CD8-positive, alpha-beta memory T cell (primary cell): ENCODE measurements at regions not wholly inside any gene's neighbourhood (a gene's known extent, or its start where the extent isn't known, plus 50 kb on each side); places are given as distances from the start of the nearest gene placed in this dataset.

Experiments used
- CTCF ChIA-PET: fragments of 350-600 bp; sonication (Branson Sonifier 250); formaldehyde crosslinking; loops from one replicate; lab custom pipeline; 2021; ENCODE audit warnings: antibody characterized with exemption; lab: Charles Lee
- POLR2A ChIA-PET: fragments of 350-600 bp; sonication (Branson Sonifier 250); formaldehyde crosslinking; loops from one replicate; lab custom pipeline; 2021; ENCODE audit warnings: antibody characterized with exemption; lab: Charles Lee
- DNase-seq, 5 donors: peaks; one replicate each; pipeline versions ENCODE4 v3.0.0 to v3.0.0-alpha.2; 2020 to 2022; ENCODE audit warnings: mixed read lengths in 1 of 5
- H3K27ac ChIP-seq: one replicate; pipeline ENCODE4 v1.7.0; 2013; ENCODE audit warnings: low read depth, mild to moderate bottlenecking, low read length, moderate library complexity
- H3K27me3 ChIP-seq: 2 replicates; pipeline ENCODE4 v1.7.0; 2013; ENCODE audit warnings: low read length, mild to moderate bottlenecking; ENCODE audit not compliant: insufficient read depth, poor library complexity, severe bottlenecking
- H3K36me3 ChIP-seq: 2 replicates; pipeline ENCODE4 v1.7.0; 2013; ENCODE audit warnings: mild to moderate bottlenecking, low read length, moderate library complexity; ENCODE audit not compliant: insufficient read depth
- H3K4me1 ChIP-seq: 2 replicates; pipeline ENCODE4 v1.7.0; 2013; ENCODE audit warnings: mild to moderate bottlenecking, low read length, moderate library complexity; ENCODE audit not compliant: insufficient read depth
- H3K4me3 ChIP-seq: 2 replicates; pipeline ENCODE4 v1.7.0; 2013; ENCODE audit warnings: mild to moderate bottlenecking, low read length
- H3K9me3 ChIP-seq: 2 replicates; pipeline ENCODE4 v1.7.0; 2013; ENCODE audit warnings: mild to moderate bottlenecking, low read length
- H3K27ac Mint-ChIP-seq, 8 donors: one replicate each; pipeline ENCODE4 v1.8.0; 2020 to 2021; ENCODE audit warnings: mixed read lengths in 8 of 8, mild to moderate bottlenecking in 6 of 8, inconsistent platforms in 3 of 8, moderate library complexity in 3 of 8
- H3K27me3 Mint-ChIP-seq, 2 donors: one replicate each; pipeline ENCODE4 v1.8.0; 2020 to 2021; ENCODE audit warnings: mixed read lengths in 2 of 2, mild to moderate bottlenecking in 1 of 2, moderate library complexity in 1 of 2
- H3K36me3 Mint-ChIP-seq, 3 donors: one replicate each; pipeline ENCODE4 v1.8.0; 2020 to 2021; ENCODE audit warnings: mixed read lengths in 3 of 3, inconsistent platforms in 1 of 3, mild to moderate bottlenecking in 1 of 3
- H3K4me1 Mint-ChIP-seq, 3 donors: one replicate each; pipeline ENCODE4 v1.8.0; 2020 to 2021; ENCODE audit warnings: mixed read lengths in 3 of 3, inconsistent platforms in 1 of 3, mild to moderate bottlenecking in 1 of 3
- H3K4me3 Mint-ChIP-seq, 7 donors: one replicate each; pipeline ENCODE4 v1.8.0; 2020 to 2021; ENCODE audit warnings: mixed read lengths in 7 of 7, mild to moderate bottlenecking in 6 of 7, moderate library complexity in 4 of 7, inconsistent platforms in 2 of 7
- H3K9me3 Mint-ChIP-seq, 5 donors: one replicate each; pipeline ENCODE4 v1.8.0; 2020 to 2022; ENCODE audit warnings: mixed read lengths in 5 of 5, mild to moderate bottlenecking in 3 of 5, moderate library complexity in 2 of 5, inconsistent platforms in 1 of 5

- DNase-seq = no peak
- no peak overlapping the region for H3K27ac ChIP-seq
- peaks cover 0 to 2% (median 0%) of the 10 kb centered on the region in 3 donors for H3K36me3 Mint-ChIP-seq
- peaks cover 0 to 2% of the 10 kb centered on the region in 2 donors for H3K27me3 Mint-ChIP-seq
- no peak overlapping the region for H3K4me3 ChIP-seq
- H3K4me1 ChIP-seq = peaks cover 12% of the 10 kb centered on the region
- H3K9me3 Mint-ChIP-seq = peaks cover 0 to 2% (median 0%) of the 10 kb centered on the region in 5 donors
- no peak overlapping the region for H3K27ac Mint-ChIP-seq
- H3K36me3 ChIP-seq = no peaks in the 10 kb centered on the region
- CTCF ChIA-PET = no interaction called here
- H3K9me3 ChIP-seq = no peaks in the 10 kb centered on the region
- H3K4me3 Mint-ChIP-seq = no peak overlapping the region
- POLR2A ChIA-PET = no interaction called here
- H3K27me3 ChIP-seq = no peaks in the 10 kb centered on the region
- H3K4me1 Mint-ChIP-seq = peaks cover 12 to 21% (median 18%) of the 10 kb centered on the region in 3 donors
These were observed 368.5 kb upstream of the MGMT start for GRCh38 chr10:129098517-129098916.

DNA sequence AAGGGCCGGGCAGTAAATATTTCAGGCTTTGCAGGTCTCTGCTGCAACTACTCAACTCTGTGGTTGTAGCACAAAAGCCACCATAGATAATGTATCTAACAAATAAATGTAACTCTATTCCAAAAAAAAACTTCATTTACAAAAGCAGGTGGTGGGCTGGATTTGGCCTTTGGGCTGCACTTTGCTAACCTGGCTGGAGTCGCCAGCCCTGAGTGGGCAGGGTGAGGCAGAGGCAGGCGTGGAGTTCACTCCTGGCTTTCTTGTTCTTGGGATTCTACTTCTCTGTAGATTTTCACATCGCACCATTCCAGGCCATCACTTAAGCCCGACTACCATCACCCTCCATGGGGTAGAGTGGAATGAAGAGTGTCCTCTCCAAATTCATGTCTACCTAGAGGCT is 367.6 kb upstream of the MGMT start:
- peaks cover 0 to 2% (median 0%) of the 10 kb centered on the region in 5 donors for H3K9me3 Mint-ChIP-seq
- Histone ChIP-seq H3K36me3 (no peaks in the 10 kb centered on the region), H3K4me1 (peaks cover 19% of the 10 kb centered on the region), H3K9me3 (no peaks in the 10 kb centered on the region), H3K27me3 (no peaks in the 10 kb centered on the region), H3K27ac (no peak overlapping the region), H3K4me3 (no peak overlapping the region)
- peaks cover 0 to 2% (median 0%) of the 10 kb centered on the region in 3 donors for H3K36me3 Mint-ChIP-seq
- no peak overlapping the region for H3K27ac Mint-ChIP-seq
- ChIA-PET POLR2A (no interaction called here), CTCF (no interaction called here)
- no peak overlapping the region for H3K4me3 Mint-ChIP-seq
- H3K4me1 Mint-ChIP-seq = peaks cover 12 to 26% (median 18%) of the 10 kb centered on the region in 3 donors
- peaks cover 0 to 2% of the 10 kb centered on the region in 2 donors for H3K27me3 Mint-ChIP-seq
- DNase-seq = no peak

DNA sequence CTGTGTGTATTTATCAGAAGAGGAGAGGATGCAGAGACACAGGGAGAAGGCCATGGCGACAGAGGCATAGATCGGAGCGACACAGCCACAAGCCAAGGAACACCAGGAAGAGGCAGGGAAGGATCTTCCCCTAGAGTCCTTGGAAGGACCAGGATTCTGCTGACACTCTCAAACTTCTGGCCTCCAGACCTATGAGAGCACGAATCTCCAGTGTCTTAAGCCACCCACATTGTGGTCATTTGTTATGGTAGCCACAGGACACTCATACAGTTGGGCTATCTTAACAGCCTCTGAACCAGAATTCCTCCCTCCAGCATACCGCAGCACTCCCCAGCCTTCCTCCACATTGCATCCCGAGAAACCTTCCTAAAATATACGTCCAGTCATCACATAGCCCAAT is 367.0 kb upstream of the MGMT start:
- ChIA-PET POLR2A (no interaction called here), CTCF (no interaction called here)
- no peak overlapping the region for H3K4me3 ChIP-seq
- no peaks in the 10 kb centered on the region for H3K27me3 ChIP-seq
- no peak overlapping the region for H3K27ac ChIP-seq
- H3K9me3 Mint-ChIP-seq = peaks cover 0 to 2% (median 0%) of the 10 kb centered on the region in 5 donors
- peaks cover 0 to 2% (median 0%) of the 10 kb centered on the region in 3 donors for H3K36me3 Mint-ChIP-seq
- H3K27me3 Mint-ChIP-seq = peaks cover 0 to 3% of the 10 kb centered on the region in 2 donors
- H3K4me3 Mint-ChIP-seq = no peak overlapping the region
- no peak for DNase-seq
- H3K9me3 ChIP-seq = no peaks in the 10 kb centered on the region
- peaks cover 12 to 29% (median 19%) of the 10 kb centered on the region in 3 donors for H3K4me1 Mint-ChIP-seq
- no peak overlapping the region for H3K27ac Mint-ChIP-seq
- H3K36me3 ChIP-seq = no peaks in the 10 kb centered on the region
- peaks cover 20% of the 10 kb centered on the region for H3K4me1 ChIP-seq

GRCh38 chr10:129101232-129101980 is 365.6 kb upstream of the MGMT start:
- DNase-seq = peak in 1 of 5 donors; percentile 41
- H3K4me3 ChIP-seq = no peak overlapping the region
- H3K36me3 ChIP-seq = no peaks in the 10 kb centered on the region
- H3K27ac Mint-ChIP-seq = peak overlapping the region in 4 of 8 donors; percentile 23 to 88 (median 61)
- no peaks in the 10 kb centered on the region for H3K9me3 ChIP-seq
- H3K4me3 Mint-ChIP-seq = peak overlapping the region in 3 of 7 donors; percentile 1 to 39 (median 12)
- ChIA-PET CTCF (no interaction called here), POLR2A (no interaction called here)
- H3K36me3 Mint-ChIP-seq = peaks cover 0 to 2% (median 0%) of the 10 kb centered on the region in 3 donors
- peaks cover 26% of the 10 kb centered on the region for H3K4me1 ChIP-seq
- peaks cover 0 to 3% of the 10 kb centered on the region in 2 donors for H3K27me3 Mint-ChIP-seq
- H3K27ac ChIP-seq = no peak overlapping the region
- H3K9me3 Mint-ChIP-seq = peaks cover 0 to 2% (median 0%) of the 10 kb centered on the region in 5 donors
- H3K4me1 Mint-ChIP-seq = peaks cover 14 to 33% (median 24%) of the 10 kb centered on the region in 3 donors
- no peaks in the 10 kb centered on the region for H3K27me3 ChIP-seq

GRCh38 chr10:129102906-129103693 is 363.9 kb upstream of the MGMT start:
- Histone ChIP-seq H3K9me3 (no peaks in the 10 kb centered on the region), H3K27ac (no peak overlapping the region), H3K4me1 (peaks cover 26% of the 10 kb centered on the region), H3K36me3 (no peaks in the 10 kb centered on the region), H3K27me3 (no peaks in the 10 kb centered on the region), H3K4me3 (no peak overlapping the region)
- H3K27ac Mint-ChIP-seq = peak overlapping the region in 3 of 8 donors; percentile 17 to 74 (median 50)
- H3K4me1 Mint-ChIP-seq = peaks cover 14 to 33% (median 24%) of the 10 kb centered on the region in 3 donors
- peaks cover 0 to 2% (median 0%) of the 10 kb centered on the region in 3 donors for H3K36me3 Mint-ChIP-seq
- CTCF ChIA-PET = no interaction called here
- peaks cover 0 to 2% (median 0%) of the 10 kb centered on the region in 5 donors for H3K9me3 Mint-ChIP-seq
- no peak overlapping the region for H3K4me3 Mint-ChIP-seq
- DNase-seq = no peak
- peaks cover 3 to 4% of the 10 kb centered on the region in 2 donors for H3K27me3 Mint-ChIP-seq
- POLR2A ChIA-PET = no interaction called here

GRCh38 chr10:129104266-129105045 is 362.6 kb upstream of the MGMT start:
- Histone ChIP-seq H3K9me3 (no peaks in the 10 kb centered on the region), H3K27me3 (no peaks in the 10 kb centered on the region), H3K4me1 (peaks cover 26% of the 10 kb centered on the region), H3K36me3 (no peaks in the 10 kb centered on the region), H3K4me3 (no peak overlapping the region), H3K27ac (no peak overlapping the region)
- H3K4me3 Mint-ChIP-seq = no peak overlapping the region
- H3K27me3 Mint-ChIP-seq = peaks cover 3 to 4% of the 10 kb centered on the region in 2 donors
- peak overlapping the region in 1 of 8 donors; percentile 10 for H3K27ac Mint-ChIP-seq
- H3K9me3 Mint-ChIP-seq = no peaks in the 10 kb centered on the region
- ChIA-PET POLR2A (no interaction called here), CTCF (no interaction called here)
- peaks cover 14 to 33% (median 24%) of the 10 kb centered on the region in 3 donors for H3K4me1 Mint-ChIP-seq
- no peak for DNase-seq
- H3K36me3 Mint-ChIP-seq = peaks cover 0 to 2% (median 0%) of the 10 kb centered on the region in 3 donors

DNA sequence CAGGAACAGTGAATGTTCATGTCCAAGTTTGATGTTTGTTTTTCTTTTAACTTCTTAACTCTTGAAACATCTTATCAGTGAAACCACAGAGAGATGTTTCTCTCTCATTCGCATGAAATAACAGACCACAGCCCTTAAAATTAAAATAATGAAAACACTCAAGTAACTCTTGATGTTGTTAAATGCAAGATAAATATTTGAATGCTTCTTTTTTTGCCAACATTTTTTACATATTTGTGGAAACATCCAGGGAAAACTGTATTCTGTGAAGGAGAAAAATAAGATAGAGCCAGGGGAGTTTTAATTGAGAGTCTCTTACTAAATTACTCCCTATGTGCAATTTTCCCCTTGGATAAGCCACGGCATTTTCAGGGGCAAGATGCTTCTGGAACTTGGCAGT is 361.8 kb upstream of the MGMT start:
- peaks cover 0 to 2% (median 0%) of the 10 kb centered on the region in 3 donors for H3K36me3 Mint-ChIP-seq
- Histone ChIP-seq H3K4me3 (no peak overlapping the region), H3K27ac (no peak overlapping the region), H3K9me3 (no peaks in the 10 kb centered on the region), H3K27me3 (no peaks in the 10 kb centered on the region), H3K4me1 (peaks cover 26% of the 10 kb centered on the region), H3K36me3 (no peaks in the 10 kb centered on the region)
- CTCF ChIA-PET = no interaction called here
- peak overlapping the region in 1 of 8 donors; percentile 54 for H3K27ac Mint-ChIP-seq
- H3K9me3 Mint-ChIP-seq = no peaks in the 10 kb centered on the region
- peaks cover 3 to 4% of the 10 kb centered on the region in 2 donors for H3K27me3 Mint-ChIP-seq
- POLR2A ChIA-PET = no interaction called here
- DNase-seq = no peak
- peak overlapping the region in 1 of 7 donors; percentile 1 for H3K4me3 Mint-ChIP-seq
- H3K4me1 Mint-ChIP-seq = peaks cover 14 to 33% (median 24%) of the 10 kb centered on the region in 3 donors
